H1 (cell line): ENCODE measurements at regions not wholly inside any gene's neighbourhood (a gene's known extent, or its start where the extent isn't known, plus 50 kb on each side); places are given as distances from the start of the nearest gene placed in this dataset.

Experiments used
- CTCF ChIA-PET: fragments of 300-600 bp; sonication (Branson Sonifier 250); formaldehyde crosslinking; loops from one replicate; lab custom pipeline; 2021; ENCODE audit not compliant: partially characterized antibody; lab: Charles Lee
- POLR2A ChIA-PET: fragments of 300-600 bp; sonication (Branson Sonifier 250); formaldehyde crosslinking; loops from one replicate; lab custom pipeline; 2021; ENCODE audit warnings: inconsistent platforms; ENCODE audit not compliant: partially characterized antibody; lab: Charles Lee
- DNase-seq, 2 experiments: peaks; one replicate each; pipeline versions ENCODE4 v3.0.0 to v3.0.0-alpha.2; 2010 to 2022; ENCODE audit warnings: low spot score in 2 of 2, low read depth in 1 of 2, mixed read lengths in 1 of 2
- FAIRE-seq: peaks from 2 replicates; lab custom pipeline; 2011; peaks lifted over from hg19 to GRCh38; lab: Jason Lieb, UNC
- H2AFZ ChIP-seq: 2 replicates; pipeline ENCODE4 v1.8.1; 2012; ENCODE audit warnings: low read length, inconsistent platforms
- H2AK5ac ChIP-seq: 2 replicates; pipeline ENCODE4 v1.6.1; 2013; ENCODE audit warnings: low read depth, low read length
- H2BK120ac ChIP-seq: replicated peaks from 2 replicates; pipeline ENCODE3; 2013; ENCODE audit warnings: low read depth, low read length, inconsistent platforms
- H2BK12ac ChIP-seq: 2 replicates; pipeline ENCODE4 v1.6.1; 2013; ENCODE audit warnings: low read depth, low read length
- H2BK15ac ChIP-seq: 2 replicates; pipeline ENCODE4 v1.6.1; 2013; ENCODE audit warnings: low read length
- H2BK20ac ChIP-seq: 2 replicates; pipeline ENCODE4 v1.6.1; 2013; ENCODE audit warnings: low read length
- H2BK5ac ChIP-seq: 2 replicates; pipeline ENCODE4 v1.6.1; 2013; ENCODE audit warnings: low read depth, low read length
- H3K14ac ChIP-seq: 2 replicates; pipeline ENCODE4 v1.6.1; 2013; ENCODE audit warnings: inconsistent platforms; ENCODE audit not compliant: insufficient read length
- H3K18ac ChIP-seq: 2 replicates; pipeline ENCODE4 v1.6.1; 2013; ENCODE audit warnings: low read length; ENCODE audit errors: extremely low read depth
- H3K23ac ChIP-seq: 2 replicates; pipeline ENCODE4 v1.6.1; 2013; ENCODE audit warnings: inconsistent platforms; ENCODE audit not compliant: insufficient read length
- H3K23me2 ChIP-seq: 2 replicates; pipeline ENCODE4 v1.6.1; 2013; ENCODE audit warnings: low read depth, low read length
- H3K27ac ChIP-seq: 2 replicates; pipeline ENCODE4 v1.6.1; 2011; ENCODE audit warnings: low read depth, low read length, inconsistent platforms
- H3K27me3 ChIP-seq, 4 experiments: replicated peaks in 1 of 4; 1 replicate in 1 of 4; 2 replicates in 3 of 4; pipeline versions ENCODE4 v1.6.1 to v1.8.1; 2011 to 2013; ENCODE audit warnings: low read length in 3 of 4, mild to moderate bottlenecking in 3 of 4, inconsistent platforms in 2 of 4, mixed read lengths in 2 of 4, moderate library complexity in 1 of 4; ENCODE audit not compliant: control insufficient read depth in 3 of 4, insufficient read depth in 3 of 4; ENCODE audit errors: extremely low read depth in 1 of 4
- H3K36me3 ChIP-seq, 4 experiments: 2 replicates each; pipeline versions ENCODE4 v1.6.1 to v1.8.1; 2011 to 2013; ENCODE audit warnings: mild to moderate bottlenecking in 4 of 4, low read length in 3 of 4, moderate library complexity in 2 of 4, control low read depth in 1 of 4, inconsistent platforms in 1 of 4; ENCODE audit not compliant: insufficient read depth in 4 of 4, control insufficient read depth in 2 of 4
- H3K4ac ChIP-seq: replicated peaks from 2 replicates; pipeline ENCODE3; 2013; ENCODE audit warnings: low read length, low read depth, mixed read lengths, inconsistent platforms; ENCODE audit not compliant: insufficient read length
- H3K4me1 ChIP-seq, 4 experiments: replicated peaks in 1 of 4; 1 replicate in 1 of 4; 2 replicates in 3 of 4; pipeline versions ENCODE4 v1.6.1 to v1.8.1; 2011 to 2013; ENCODE audit warnings: low read length in 3 of 4, inconsistent platforms in 2 of 4, mixed read lengths in 1 of 4; ENCODE audit not compliant: insufficient read depth in 4 of 4, control insufficient read depth in 3 of 4
- H3K4me2 ChIP-seq, 2 experiments: 2 replicates each; pipeline versions ENCODE4 v1.6.1 to v1.8.1; 2011 to 2013; ENCODE audit warnings: low read depth in 2 of 2, low read length in 2 of 2, control low read depth in 1 of 2, inconsistent platforms in 1 of 2, mild to moderate bottlenecking in 1 of 2; ENCODE audit not compliant: insufficient read depth in 1 of 2
- H3K4me3 ChIP-seq, 4 experiments: fragments of 200-600, 300-600 bp in 1 of 4; sonication (generic), shearing (Covaris generic), sonication (Bioruptor Twin) in 1 of 4; 2 replicates each; pipeline versions ENCODE4 v1.5.1 to v1.8.1; 2011 to 2016; ENCODE audit warnings: low read length in 4 of 4, low read depth in 3 of 4, control low read depth in 2 of 4, inconsistent platforms in 2 of 4, mild to moderate bottlenecking in 2 of 4, mixed read lengths in 1 of 4, moderate library complexity in 1 of 4; ENCODE audit not compliant: insufficient read depth in 2 of 4; ENCODE audit errors: extremely low read depth in 1 of 4
- H3K56ac ChIP-seq: replicated peaks from 2 replicates; pipeline ENCODE3; 2013; ENCODE audit warnings: low read depth, mild to moderate bottlenecking, mixed read lengths, low read length, inconsistent platforms; ENCODE audit not compliant: insufficient read length
- H3K79me1 ChIP-seq: 2 replicates; pipeline ENCODE4 v1.6.1; 2013; ENCODE audit warnings: low read depth, low read length, control low read depth
- H3K79me2 ChIP-seq, 2 experiments: 2 replicates each; pipeline versions ENCODE4 v1.6.1 to v1.8.1; 2012 to 2013; ENCODE audit warnings: low read length in 2 of 2, mild to moderate bottlenecking in 2 of 2, inconsistent platforms in 1 of 2; ENCODE audit not compliant: insufficient read depth in 2 of 2, control insufficient read depth in 1 of 2
- H3K9ac ChIP-seq, 4 experiments: replicated peaks in 1 of 4; 1 replicate in 1 of 4; 2 replicates in 3 of 4; pipeline versions ENCODE4 v1.6.1 to v1.8.1; 2011 to 2013; ENCODE audit warnings: low read depth in 3 of 4, low read length in 3 of 4, control low read depth in 2 of 4, mild to moderate bottlenecking in 2 of 4, moderate library complexity in 2 of 4, inconsistent platforms in 1 of 4; ENCODE audit errors: extremely low read depth in 1 of 4
- H3K9me3 ChIP-seq, 2 experiments: 2 replicates each; pipeline versions ENCODE4 v1.6.1 to v1.8.1; 2012 to 2013; ENCODE audit warnings: mild to moderate bottlenecking in 2 of 2, moderate library complexity in 2 of 2, control low read depth in 1 of 2, inconsistent platforms in 1 of 2, low read depth in 1 of 2, low read length in 1 of 2, mixed read lengths in 1 of 2; ENCODE audit not compliant: insufficient read depth in 2 of 2
- H4K20me1 ChIP-seq, 2 experiments: replicated peaks in 1 of 2; 2 replicates each; pipeline versions ENCODE3 to v1.8.1; 2011 to 2013; ENCODE audit warnings: inconsistent platforms in 2 of 2, low read length in 2 of 2, mild to moderate bottlenecking in 1 of 2; ENCODE audit not compliant: insufficient read depth in 2 of 2, control insufficient read depth in 1 of 2
- H4K5ac ChIP-seq: 2 replicates; pipeline ENCODE4 v1.6.1; 2013; ENCODE audit warnings: low read length, low read depth, mixed read lengths, inconsistent platforms; ENCODE audit not compliant: insufficient read length
- H4K8ac ChIP-seq: 2 replicates; pipeline ENCODE4 v1.8.0; 2013; ENCODE audit warnings: mild to moderate bottlenecking, moderate library complexity, low read length, inconsistent platforms; ENCODE audit not compliant: insufficient read depth; ENCODE audit errors: extremely low read depth
- H4K91ac ChIP-seq: replicated peaks from 2 replicates; pipeline ENCODE3; 2013; ENCODE audit warnings: low read length, mixed read lengths, inconsistent platforms; ENCODE audit not compliant: insufficient read length
- CHD1 ChIP-seq: IDR thresholded peaks from 2 replicates; pipeline ENCODE4 v1.6.1; 2012; ENCODE audit warnings: low read depth, low read length, improper control_type of control experiment
- CHD2 ChIP-seq: IDR thresholded peaks from 2 replicates; pipeline ENCODE4 v1.6.1; 2012; ENCODE audit warnings: low read length, improper control_type of control experiment
- EZH2 ChIP-seq: fragments of 200-600 bp; sonication (generic); IDR thresholded peaks from 2 replicates; pipeline ENCODE4 v1.7.1; 2012; ENCODE audit warnings: low read depth, mild to moderate bottlenecking, moderate library complexity, low read length, inconsistent platforms; ENCODE audit not compliant: severe bottlenecking
- JUN ChIP-seq: IDR thresholded peaks from 2 replicates; pipeline ENCODE4 v1.6.1; 2011; ENCODE audit warnings: low read depth, mild to moderate bottlenecking, improper control_type of control experiment, low read length
- KDM1A ChIP-seq: fragments of 200-600, 300-600 bp; sonication (generic); IDR thresholded peaks from 2 replicates; pipeline ENCODE4 v1.7.1; 2016; ENCODE audit warnings: mild to moderate bottlenecking, low read length, borderline replicate concordance
- KDM5A ChIP-seq: fragments of 200-600 bp; IDR thresholded peaks from 2 replicates; pipeline ENCODE4 v1.7.1; 2012; ENCODE audit warnings: mild to moderate bottlenecking, low read length, inconsistent platforms, mixed read lengths
- MAFK ChIP-seq: IDR thresholded peaks from 2 replicates; pipeline ENCODE4 v1.6.1; 2012; ENCODE audit warnings: low read depth, mild to moderate bottlenecking, improper control_type of control experiment, low read length
- NRF1 ChIP-seq: IDR thresholded peaks from 2 replicates; pipeline ENCODE4 v1.6.1; 2011; ENCODE audit warnings: mild to moderate bottlenecking, low read depth, low read length, improper control_type of control experiment
- RNF2 ChIP-seq: fragments of 200-900, 300-1000 bp; sonication (generic); IDR thresholded peaks from 2 replicates; pipeline ENCODE4 v1.7.1; 2016; ENCODE audit warnings: borderline replicate concordance, low read depth, mild to moderate bottlenecking, antibody characterized with exemption, low read length; ENCODE audit not compliant: poor library complexity, severe bottlenecking; ENCODE audit errors: missing control alignments
- RXRA ChIP-seq: IDR thresholded peaks from 2 replicates; pipeline ENCODE4 v1.6.1; 2011; ENCODE audit warnings: low read depth, mild to moderate bottlenecking, low read length, moderate library complexity; ENCODE audit not compliant: insufficient read depth
- SIN3A ChIP-seq, 2 experiments: IDR thresholded peaks in 1 of 2; conservative IDR thresholded peaks in 1 of 2; 2 replicates each; pipeline ENCODE4 v1.6.1; 2011 to 2012; ENCODE audit warnings: low read length in 2 of 2, improper control_type of control experiment in 1 of 2, low read depth in 1 of 2, mild to moderate bottlenecking in 1 of 2
- TBP ChIP-seq: IDR thresholded peaks from 2 replicates; pipeline ENCODE4 v1.6.1; 2011; ENCODE audit warnings: low read depth, low read length, improper control_type of control experiment
- TEAD4 ChIP-seq: IDR thresholded peaks from 2 replicates; pipeline ENCODE4 v1.6.1; 2012; ENCODE audit warnings: low read depth, low read length, inconsistent platforms, mixed read lengths
- WGBS, 2 experiments: shearing (Covaris generic) in 1 of 2; methylation state at CpG; one replicate each; pipeline versions ENCODE4 v1.1.6 to v1.1.7; 2013 to 2015; ENCODE audit warnings: low lambda C conversion rate in 2 of 2, mixed read lengths in 2 of 2, inconsistent platforms in 1 of 2, low coverage in 1 of 2, missing lambda C conversion rate in 1 of 2; ENCODE audit not compliant: insufficient replicate concordance in 2 of 2, insufficient coverage in 1 of 2, insufficient read length in 1 of 2; ENCODE audit errors: extremely low coverage in 1 of 2, missing lambda C conversion rate in 1 of 2; 5-methylcytosine and 5-hydroxymethylcytosine counted together
- TF ChIP-seq, protein P1 (sequence below): IDR thresholded peaks from 2 replicates; pipeline ENCODE4 v1.6.1; 2011; ENCODE audit warnings: low read length, improper control_type of control experiment

DNA sequence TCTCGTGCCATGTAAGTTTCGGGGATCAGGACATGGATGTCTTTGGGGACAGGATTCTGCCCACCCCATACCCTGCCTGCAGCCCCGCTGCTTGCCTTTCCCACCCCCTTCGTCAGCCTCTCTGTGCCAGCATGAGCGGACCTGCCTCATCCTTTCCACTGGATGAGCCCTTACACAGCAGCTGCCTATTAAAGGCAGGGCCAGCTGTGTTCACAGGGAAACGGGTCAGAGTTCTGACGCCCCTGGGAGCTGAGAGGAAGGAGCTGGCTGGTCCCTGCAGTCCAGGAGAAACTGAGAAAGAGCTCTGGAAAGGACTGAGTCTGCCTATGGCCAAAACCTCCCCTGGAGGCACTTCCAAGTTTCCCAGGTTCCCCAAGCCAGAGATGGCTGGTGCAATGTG, 83.5 kb upstream of the NCOR2 start:
- 85% methylated on average over 7 of the region's 7 CpGs; no CpG with 5 or more reads in 1 of the 2 experiments for WGBS, 2 experiments
- no peak overlapping the region for H3K27ac ChIP-seq
- TF ChIP-seq NRF1 = no peak
- no peak for TF ChIP-seq TBP
- no peak for TF ChIP-seq MAFK
- no peak for TF ChIP-seq KDM1A
- no peak for TF ChIP-seq TEAD4
- no peak for TF ChIP-seq JUN
- TF ChIP-seq, protein P1, sequence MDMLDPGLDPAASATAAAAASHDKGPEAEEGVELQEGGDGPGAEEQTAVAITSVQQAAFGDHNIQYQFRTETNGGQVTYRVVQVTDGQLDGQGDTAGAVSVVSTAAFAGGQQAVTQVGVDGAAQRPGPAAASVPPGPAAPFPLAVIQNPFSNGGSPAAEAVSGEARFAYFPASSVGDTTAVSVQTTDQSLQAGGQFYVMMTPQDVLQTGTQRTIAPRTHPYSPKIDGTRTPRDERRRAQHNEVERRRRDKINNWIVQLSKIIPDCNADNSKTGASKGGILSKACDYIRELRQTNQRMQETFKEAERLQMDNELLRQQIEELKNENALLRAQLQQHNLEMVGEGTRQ = no peak
- no peak for TF ChIP-seq EZH2
- TF ChIP-seq KDM5A = no peak
- TF ChIP-seq CHD1 = no peak
- no peak for TF ChIP-seq SIN3A (conservative IDR thresholded peaks at IDR 0.05 in 1 of 2, IDR thresholded peaks at IDR 0.05 in 1 of 2; ENCODE audit: low read depth in 1 of 2, low read length in 2 of 2)
- no peak for TF ChIP-seq RXRA
- no peak for TF ChIP-seq CHD2
- TF ChIP-seq RNF2 = no peak

More for the DNA sequence above, 83.5 kb upstream of the NCOR2 start:
- no peak overlapping the region for H3K18ac ChIP-seq
- no peak overlapping the region for H3K56ac ChIP-seq
- H3K4me2 ChIP-seq = no peak overlapping the region
- H2AFZ ChIP-seq = no peak overlapping the region
- no peak overlapping the region for H3K4me3 ChIP-seq
- H2BK20ac ChIP-seq = no peak overlapping the region
- CTCF ChIA-PET = interaction anchor here (0.6 to 3.1 kb wide), 10 partner anchors 11 to 251 kb away, joined by 3 to 10 read pairs (median 3); no protein-coding TSS in a partner anchor
- no peak overlapping the region for H2BK15ac ChIP-seq
- no peaks in the 10 kb centered on the region for H3K36me3 ChIP-seq
- H3K9ac ChIP-seq = no peak overlapping the region
- no peaks in the 10 kb centered on the region for H3K23me2 ChIP-seq
- FAIRE-seq (no peak), DNase-seq (no peak)
- no peaks in the 10 kb centered on the region for H3K79me1 ChIP-seq
- H3K23ac ChIP-seq = no peak overlapping the region
- POLR2A ChIA-PET = no interaction called here
- no peak overlapping the region for H2BK12ac ChIP-seq
- no peak overlapping the region for H2AK5ac ChIP-seq
- H3K4ac ChIP-seq = no peak overlapping the region
- no peaks in the 10 kb centered on the region for H3K79me2 ChIP-seq
- H4K91ac ChIP-seq = no peak overlapping the region
- H4K5ac ChIP-seq = no peak overlapping the region
- no peak overlapping the region for H4K8ac ChIP-seq
- peaks cover 0 to 17% (median 12%) of the 10 kb centered on the region in 4 experiments; a peak in 6 of 7 replicates for H3K4me1 ChIP-seq
- no peaks in the 10 kb centered on the region for H4K20me1 ChIP-seq
- H3K27me3 ChIP-seq = no peaks in the 10 kb centered on the region
- H2BK120ac ChIP-seq = no peak overlapping the region
- peaks cover 16 to 18% of the 10 kb centered on the region in 2 experiments for H3K9me3 ChIP-seq
- H3K14ac ChIP-seq = no peak overlapping the region
- H2BK5ac ChIP-seq = no peak overlapping the region
